Gastroesophageal sphincter (tissue), 3 donors: ENCODE measurements at regions not wholly inside any gene's neighbourhood (a gene's known extent, or its start where the extent isn't known, plus 50 kb on each side); places are given as distances from the start of the nearest gene placed in this dataset.

ENCODE experiments used
- CTCF ChIP-seq, 4 experiments: fragments of 200-600 bp in 2 of 4; fragments of 450-650 bp in 2 of 4; sonication (generic) in 1 of 4; IDR thresholded peaks; one replicate each; pipeline ENCODE4 v1.5.1; 2017 to 2019; ENCODE audit warnings: antibody characterized with exemption in 4 of 4, mild to moderate bottlenecking in 2 of 4, moderate library complexity in 2 of 4
- EP300 ChIP-seq: sonication (generic); formaldehyde crosslinking; IDR thresholded peaks from one replicate; pipeline ENCODE4 v1.6.1; 2017; ENCODE audit warnings: antibody characterized with exemption, mild to moderate bottlenecking
- POLR2A ChIP-seq, 2 donors: fragments of 450-650 bp; IDR thresholded peaks; one replicate each; pipeline ENCODE4 v1.6.1; 2017; ENCODE audit warnings: antibody characterized with exemption in 2 of 2, mild to moderate bottlenecking in 2 of 2, moderate library complexity in 1 of 2
- POLR2AphosphoS5 ChIP-seq: sonication (generic); formaldehyde crosslinking; IDR thresholded peaks from one replicate; pipeline ENCODE4 v1.6.1; 2017; ENCODE audit warnings: antibody characterized with exemption

DNA sequence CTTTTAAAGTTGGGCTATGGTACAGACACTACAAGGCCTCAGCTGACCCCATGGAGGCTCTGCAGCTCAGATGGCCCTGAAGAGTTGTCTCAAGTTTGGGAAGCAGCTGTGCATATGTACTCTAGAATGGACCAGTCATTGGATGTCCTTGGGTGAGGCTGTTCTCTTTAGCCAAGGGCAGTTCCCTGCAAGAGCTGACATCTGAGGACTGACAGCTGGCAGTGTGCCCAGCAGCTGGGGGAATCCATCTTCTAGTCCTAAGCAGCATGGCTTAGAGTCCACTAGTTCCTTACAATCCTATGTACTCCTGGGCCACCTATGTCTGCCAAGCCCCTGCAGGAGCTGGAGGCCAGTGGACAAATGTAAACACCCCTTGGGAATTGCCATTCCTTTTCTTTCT lies 76.5 kb downstream of the C11orf91 start:
- no peak for TF ChIP-seq CTCF (IDR thresholded peaks at IDR 0.05)
- TF ChIP-seq POLR2A (IDR thresholded peaks at IDR 0.05) = no peak
- TF ChIP-seq POLR2AphosphoS5 = no peak
- no peak for TF ChIP-seq EP300
